GM12873 (cell line): ENCODE measurements at regions not wholly inside any gene's neighbourhood (a gene's known extent, or its start where the extent isn't known, plus 50 kb on each side); places are given as distances from the start of the nearest gene placed in this dataset.

Experiments used
- TF ChIP-seq, protein P1 (sequence below): IDR thresholded peaks from 2 replicates; pipeline ENCODE4 v1.5.1; 2012; ENCODE audit warnings: low read depth, mild to moderate bottlenecking, moderate library complexity, low read length, control low read depth; ENCODE audit not compliant: insufficient read depth; ENCODE audit errors: missing control alignments

DNA sequence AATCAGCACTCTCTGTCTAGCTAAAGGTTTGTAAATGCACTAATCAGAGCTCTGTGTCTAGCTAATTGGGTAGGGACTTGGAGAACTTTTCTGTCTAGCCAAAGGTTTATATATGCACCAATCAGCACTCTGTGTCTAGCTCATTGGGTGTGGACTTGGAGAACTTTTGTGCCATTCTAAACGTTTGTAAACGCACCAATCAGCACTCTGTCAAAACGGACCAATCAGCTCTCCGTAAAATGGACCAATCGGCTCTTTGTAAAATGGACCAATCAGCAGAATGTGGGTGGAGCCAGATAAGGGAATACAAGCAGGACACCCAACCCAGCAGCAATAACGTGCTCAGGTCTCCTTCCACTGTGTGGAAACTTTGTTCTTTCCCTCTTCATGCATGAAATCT lies 298.6 kb upstream of the PTPRD start:
- TF ChIP-seq, protein P1, sequence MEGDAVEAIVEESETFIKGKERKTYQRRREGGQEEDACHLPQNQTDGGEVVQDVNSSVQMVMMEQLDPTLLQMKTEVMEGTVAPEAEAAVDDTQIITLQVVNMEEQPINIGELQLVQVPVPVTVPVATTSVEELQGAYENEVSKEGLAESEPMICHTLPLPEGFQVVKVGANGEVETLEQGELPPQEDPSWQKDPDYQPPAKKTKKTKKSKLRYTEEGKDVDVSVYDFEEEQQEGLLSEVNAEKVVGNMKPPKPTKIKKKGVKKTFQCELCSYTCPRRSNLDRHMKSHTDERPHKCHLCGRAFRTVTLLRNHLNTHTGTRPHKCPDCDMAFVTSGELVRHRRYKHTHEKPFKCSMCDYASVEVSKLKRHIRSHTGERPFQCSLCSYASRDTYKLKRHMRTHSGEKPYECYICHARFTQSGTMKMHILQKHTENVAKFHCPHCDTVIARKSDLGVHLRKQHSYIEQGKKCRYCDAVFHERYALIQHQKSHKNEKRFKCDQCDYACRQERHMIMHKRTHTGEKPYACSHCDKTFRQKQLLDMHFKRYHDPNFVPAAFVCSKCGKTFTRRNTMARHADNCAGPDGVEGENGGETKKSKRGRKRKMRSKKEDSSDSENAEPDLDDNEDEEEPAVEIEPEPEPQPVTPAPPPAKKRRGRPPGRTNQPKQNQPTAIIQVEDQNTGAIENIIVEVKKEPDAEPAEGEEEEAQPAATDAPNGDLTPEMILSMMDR = no peak

GRCh38 chr9:10917001-10917400 lies 304.2 kb upstream of the PTPRD start:
- TF ChIP-seq, protein P1 = no peak

- TF ChIP-seq, protein P1 = no peak
These were observed 308.9 kb upstream of the PTPRD start for GRCh38 chr9:10921671-10922070.

- TF ChIP-seq, protein P1 = no peak
These were observed 313.1 kb upstream of the PTPRD start for GRCh38 chr9:10925896-10926295.

GRCh38 chr9:10928372-10928771 lies 315.6 kb upstream of the PTPRD start:
- TF ChIP-seq, protein P1 = no peak

- TF ChIP-seq, protein P1 = no peak
These were observed 317.3 kb upstream of the PTPRD start for GRCh38 chr9:10930081-10930480.

- TF ChIP-seq, protein P1 = no peak
These were observed 334.0 kb upstream of the PTPRD start for GRCh38 chr9:10946676-10947410.

DNA sequence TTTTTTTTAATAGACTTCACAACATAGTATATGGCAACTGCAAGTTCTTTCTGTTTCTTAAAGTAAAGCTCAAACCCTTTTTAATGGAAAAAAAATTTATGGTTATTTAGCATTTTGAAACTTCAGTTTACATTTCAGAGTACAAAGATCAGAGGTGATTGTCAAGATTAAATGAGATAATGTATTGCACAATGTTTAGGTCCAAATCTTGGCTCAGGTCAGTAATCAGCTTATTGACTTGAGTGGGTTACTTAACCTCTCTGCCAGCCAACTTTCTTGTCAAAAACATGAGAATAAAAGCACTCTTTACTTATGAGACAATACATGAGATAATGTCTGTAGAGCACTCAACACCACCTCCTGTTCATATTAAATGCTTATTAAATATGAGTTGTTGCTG lies 345.1 kb upstream of the PTPRD start:
- TF ChIP-seq, protein P1 = no peak
